GM18861 (cell line): ENCODE measurements at regions not wholly inside any gene's neighbourhood (a gene's known extent, or its start where the extent isn't known, plus 50 kb on each side); places are given as distances from the start of the nearest gene placed in this dataset.

Experiments
- ATAC-seq: cut with Tn5 transposase; IDR thresholded peaks from one replicate; pipeline ENCODE4 v1.9.1; 2021; ENCODE audit not compliant: unreplicated experiment

DNA sequence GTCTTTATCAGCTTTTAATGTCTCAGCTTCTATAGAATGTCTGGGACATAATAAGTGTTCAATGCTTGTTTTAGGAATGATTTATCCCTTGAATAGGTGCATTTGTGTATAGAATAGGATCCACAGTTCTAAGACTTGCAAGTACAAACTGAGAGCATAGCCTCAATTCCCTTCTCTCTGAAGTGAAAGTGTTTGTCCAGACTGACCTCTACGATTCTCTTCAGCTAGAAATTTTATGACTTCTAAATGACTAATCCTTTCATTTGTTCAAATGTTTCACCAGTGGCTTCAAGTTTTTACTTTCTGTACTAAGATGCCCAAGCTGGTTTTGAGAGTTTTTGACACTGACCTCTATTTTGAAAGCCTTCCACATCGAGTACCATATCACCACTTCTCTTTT is 608.2 kb upstream of the ADGRL4 start:
- ATAC-seq = no peak

- ATAC-seq = no peak
Measured at GRCh38 chr1:79614106-79614505, 607.6 kb upstream of the ADGRL4 start.

- ATAC-seq = no peak
Measured at GRCh38 chr1:79613046-79613445, 606.5 kb upstream of the ADGRL4 start.

GRCh38 chr1:79604490-79605198 is 598.1 kb upstream of the ADGRL4 start:
- ATAC-seq = no peak

GRCh38 chr1:79603843-79604242 is 597.3 kb upstream of the ADGRL4 start:
- ATAC-seq = no peak

DNA sequence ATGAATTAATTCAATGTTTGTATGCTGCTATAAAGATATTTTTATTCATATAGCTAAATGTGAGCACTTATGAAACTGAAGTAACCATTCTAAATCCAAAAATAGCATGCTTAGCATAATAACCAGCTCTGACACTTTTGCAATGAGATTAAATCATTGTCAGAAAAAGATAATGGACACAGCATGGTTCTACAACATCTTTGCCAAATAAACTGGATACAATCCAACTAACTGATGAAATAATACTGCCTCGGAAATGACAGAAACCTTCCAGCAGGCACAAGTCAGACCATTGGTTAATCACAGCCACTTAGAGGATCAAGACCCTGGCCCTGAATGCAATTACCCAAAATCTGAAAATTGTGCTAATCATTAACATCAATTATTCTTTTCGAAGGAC is 592.7 kb upstream of the ADGRL4 start:
- no peak for ATAC-seq

DNA sequence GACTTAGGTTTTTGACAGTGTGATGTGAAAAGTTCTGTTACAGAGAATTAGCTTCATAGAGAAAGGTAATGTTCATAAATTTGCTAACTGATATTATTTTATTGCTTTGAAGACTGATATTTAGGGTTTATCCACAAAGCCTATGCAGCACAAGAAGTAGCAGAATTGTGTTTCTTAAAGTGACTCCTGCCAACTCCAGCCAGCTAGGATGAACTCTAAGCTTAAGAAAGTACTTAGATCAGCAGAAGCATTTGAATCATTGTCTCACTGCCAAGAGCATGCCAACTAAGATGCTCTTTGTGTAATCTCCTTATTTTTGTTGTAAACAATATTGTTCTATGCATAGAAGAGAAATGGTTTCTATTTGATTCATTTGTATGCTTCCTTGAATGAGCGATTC is 589.4 kb upstream of the ADGRL4 start:
- ATAC-seq = no peak

GRCh38 chr1:79594121-79594698 is 587.7 kb upstream of the ADGRL4 start:
- ATAC-seq = no peak

- no peak for ATAC-seq
Measured at GRCh38 chr1:79592707-79593106, 586.2 kb upstream of the ADGRL4 start.

GRCh38 chr1:79588719-79589118 is 582.2 kb upstream of the ADGRL4 start:
- ATAC-seq = no peak

- no peak for ATAC-seq
Measured at GRCh38 chr1:79587229-79587628, 580.7 kb upstream of the ADGRL4 start.

GRCh38 chr1:79585801-79586200 is 579.3 kb upstream of the ADGRL4 start:
- ATAC-seq = no peak

- no peak for ATAC-seq
Measured at GRCh38 chr1:79575424-79575823, 568.9 kb upstream of the ADGRL4 start.

GRCh38 chr1:79568411-79568810 is 561.9 kb upstream of the ADGRL4 start:
- ATAC-seq = no peak

DNA sequence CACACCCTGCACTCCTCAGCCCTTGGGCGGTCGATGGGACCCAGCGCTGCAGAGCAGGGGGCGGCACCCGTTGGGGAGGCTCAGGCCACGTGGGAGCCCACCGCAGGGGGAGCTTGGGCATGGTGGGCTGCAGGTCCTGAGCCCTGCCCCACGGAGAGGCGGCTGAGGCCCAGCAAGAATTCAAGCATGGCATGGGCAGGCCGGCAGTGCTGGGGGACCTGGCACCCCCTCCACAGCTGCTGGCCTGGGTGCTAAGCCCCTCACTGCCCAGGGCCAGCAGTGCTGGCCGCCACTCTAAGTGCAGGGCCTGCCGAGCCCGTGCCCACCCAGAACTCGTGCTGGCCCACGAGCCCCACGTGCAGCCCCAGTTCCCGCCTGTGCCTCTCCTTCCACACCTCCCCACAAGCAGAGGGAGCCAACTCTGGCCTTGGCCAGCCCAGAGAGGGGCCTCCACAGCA is 555.0 kb upstream of the ADGRL4 start:
- no peak for ATAC-seq

DNA sequence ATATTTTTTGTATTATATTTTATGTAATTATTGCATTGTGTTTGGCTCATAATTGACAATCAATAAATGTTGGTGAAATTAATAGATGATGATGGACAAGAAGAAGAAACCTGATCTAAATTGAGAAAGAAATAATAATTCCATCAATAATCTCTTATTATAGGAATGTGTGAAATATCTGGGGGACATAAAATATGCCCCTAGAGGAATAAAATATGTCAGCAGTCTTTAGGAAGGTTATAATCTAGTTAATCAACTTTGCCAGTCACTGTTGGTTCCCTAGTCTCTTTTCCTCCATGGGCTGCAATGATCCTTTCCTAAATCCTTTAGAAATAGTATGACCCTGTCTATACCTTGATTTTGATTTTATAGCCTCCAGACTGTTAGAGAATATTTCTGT is 549.7 kb upstream of the ADGRL4 start:
- no peak for ATAC-seq

DNA sequence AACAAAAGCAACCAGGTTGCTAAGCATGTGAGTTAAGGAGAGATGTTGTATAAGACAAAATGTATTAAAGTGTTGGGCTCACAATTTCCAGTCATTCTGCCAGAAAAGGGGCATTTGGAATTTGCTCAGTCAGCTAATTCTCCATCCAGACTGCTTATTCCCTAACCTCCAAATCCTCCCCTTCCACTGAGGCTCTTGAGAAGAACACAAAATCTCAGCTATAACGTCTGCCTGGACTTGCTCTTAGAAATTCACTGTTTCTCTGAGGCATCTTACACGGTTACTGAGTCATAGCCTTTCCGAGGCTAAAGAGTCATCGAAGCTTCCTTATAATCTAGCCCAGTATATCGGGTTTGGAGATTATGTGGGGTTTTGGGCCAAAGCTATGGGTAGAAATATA is 548.2 kb upstream of the ADGRL4 start:
- no peak for ATAC-seq

DNA sequence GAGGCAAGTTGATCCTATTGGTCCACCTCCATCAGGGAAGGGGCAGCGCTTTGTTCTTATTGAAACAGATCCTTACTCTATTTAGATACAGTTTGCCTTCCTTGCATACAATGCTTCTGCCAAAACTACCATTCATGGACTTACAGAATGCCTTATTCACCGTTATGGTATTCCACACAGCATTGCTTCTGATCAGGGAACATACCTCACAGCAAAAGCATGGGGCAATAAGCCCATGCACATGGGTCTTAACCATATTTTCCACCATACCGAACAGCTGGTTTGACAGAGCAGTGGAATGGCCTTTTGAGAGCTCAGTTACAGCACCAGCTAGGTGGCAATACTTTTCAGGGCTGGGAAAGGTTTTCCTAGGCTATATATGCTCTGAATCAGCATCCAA is 544.8 kb upstream of the ADGRL4 start:
- no peak for ATAC-seq

DNA sequence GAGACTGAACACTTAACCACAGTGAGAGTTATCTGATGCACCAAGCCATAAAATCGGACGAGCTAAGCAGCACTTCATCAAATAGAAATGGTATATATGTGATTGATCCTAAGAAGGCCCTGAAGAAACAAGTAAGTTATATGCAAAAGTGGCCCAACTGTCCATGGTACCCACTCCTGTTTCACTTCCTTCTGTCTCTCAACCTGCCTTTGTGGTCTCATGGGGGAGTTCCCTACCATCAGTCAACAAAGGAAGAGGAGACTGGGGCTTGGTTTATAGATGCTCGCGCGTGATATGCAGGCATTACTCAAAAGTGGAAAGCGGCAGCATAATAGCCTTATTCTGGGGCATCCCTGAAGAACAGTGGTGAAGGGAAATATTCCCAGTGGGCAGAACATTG is 543.9 kb upstream of the ADGRL4 start:
- ATAC-seq = no peak

GRCh38 chr1:79549201-79549600 is 542.7 kb upstream of the ADGRL4 start:
- no peak for ATAC-seq

GRCh38 chr1:79547514-79547913 is 541.0 kb upstream of the ADGRL4 start:
- no peak for ATAC-seq

- ATAC-seq = no peak
Measured at GRCh38 chr1:79543394-79543793, 536.9 kb upstream of the ADGRL4 start.

- no peak for ATAC-seq
Measured at GRCh38 chr1:79539001-79539400, 532.5 kb upstream of the ADGRL4 start.
